HG02588 (cell line): ENCODE measurements at regions not wholly inside any gene's neighbourhood (a gene's known extent, or its start where the extent isn't known, plus 50 kb on each side); places are given as distances from the start of the nearest gene placed in this dataset.

ENCODE experiments used
- ATAC-seq: cut with Tn5 transposase; IDR thresholded peaks from one replicate; pipeline ENCODE4 v1.9.1; 2021; ENCODE audit warnings: mild to moderate bottlenecking, moderate library complexity; ENCODE audit not compliant: unreplicated experiment

DNA sequence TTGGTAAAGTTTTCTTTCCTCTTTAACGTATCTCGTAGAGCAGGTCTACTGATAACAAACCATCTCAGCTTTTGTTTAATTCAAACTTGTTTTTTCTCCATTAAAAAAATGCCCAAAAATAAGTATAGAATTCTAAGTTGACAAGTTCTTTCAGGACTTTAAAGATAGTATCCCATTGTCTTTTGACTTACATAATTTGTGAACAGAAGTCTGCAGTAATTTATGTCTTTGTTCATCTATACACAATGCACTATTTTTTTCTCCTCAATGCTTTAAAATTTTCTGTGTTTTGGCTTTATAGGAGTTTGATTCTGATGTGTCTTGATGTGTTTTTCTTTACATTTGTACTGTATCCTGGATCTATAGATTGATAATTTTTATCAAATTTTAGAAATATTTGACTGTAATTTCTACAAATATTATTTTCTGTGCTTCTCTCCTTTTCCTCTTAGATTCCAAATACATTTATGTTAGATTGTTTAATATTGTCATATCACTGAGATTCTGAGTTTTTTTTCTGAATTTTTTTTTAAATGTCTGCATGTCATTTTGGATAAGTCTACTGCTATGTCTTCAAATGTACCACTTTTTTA lies 143.3 kb downstream of the FTCDNL1 start:
- no peak for ATAC-seq

DNA sequence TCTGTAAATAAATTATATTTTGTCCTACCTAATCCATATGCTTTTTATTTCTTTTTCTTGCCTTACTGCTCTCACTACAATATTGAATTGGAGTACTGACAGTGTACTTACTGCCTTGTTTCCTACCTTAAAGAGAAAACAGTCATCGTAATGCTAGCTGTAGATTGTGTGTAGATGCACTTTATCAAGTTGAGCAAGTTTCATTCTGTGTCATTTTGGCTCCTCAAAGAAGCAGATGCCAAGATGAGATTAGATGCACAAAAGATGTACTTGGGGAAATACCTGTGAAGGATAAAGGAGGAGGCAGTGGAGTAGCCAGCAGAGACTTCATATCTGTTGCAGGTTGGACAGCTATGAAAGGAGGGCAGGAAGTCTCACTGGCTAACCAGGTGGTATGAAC lies 145.5 kb downstream of the FTCDNL1 start:
- ATAC-seq = no peak

DNA sequence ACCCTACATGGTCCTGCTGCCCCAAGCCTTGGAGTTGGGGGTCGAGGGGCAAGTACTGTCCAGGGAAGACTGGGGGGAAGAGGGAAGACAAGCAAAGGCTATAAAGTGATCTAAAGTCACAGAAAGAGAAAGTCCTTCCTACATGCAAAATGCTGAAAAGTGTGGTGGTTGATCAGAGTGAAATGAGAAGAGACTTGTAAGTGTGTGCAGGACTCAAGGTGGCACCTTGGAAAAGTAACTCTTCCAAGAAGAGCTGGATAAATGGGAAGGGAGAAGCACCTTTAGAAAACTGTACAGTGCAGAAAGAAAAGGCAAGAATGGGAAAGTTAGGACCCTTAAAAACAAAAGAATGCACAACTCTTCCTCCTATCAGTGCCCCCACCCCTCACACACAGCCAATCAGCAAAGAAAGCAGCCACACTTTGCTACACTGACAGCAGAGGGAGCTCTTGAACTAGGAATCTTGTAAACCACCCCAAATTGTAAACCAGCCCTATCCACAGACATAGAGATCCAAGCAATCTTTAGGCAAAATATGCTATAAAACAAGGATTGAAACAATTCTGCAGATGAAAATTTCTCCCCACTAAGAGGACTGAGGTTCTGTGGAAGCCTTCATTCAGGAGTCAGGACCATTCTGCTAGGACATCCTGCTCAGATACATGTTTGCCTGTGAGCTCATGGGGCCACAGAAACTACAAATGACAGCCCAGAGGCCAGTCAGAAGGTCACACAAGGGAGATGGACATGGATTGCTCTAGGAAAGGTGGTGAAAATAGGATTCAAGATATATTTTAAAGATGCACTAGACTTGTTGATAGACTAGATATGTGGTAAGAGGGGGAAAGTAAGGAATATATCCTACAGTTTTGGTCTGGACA lies 146.4 kb downstream of the FTCDNL1 start:
- no peak for ATAC-seq

DNA sequence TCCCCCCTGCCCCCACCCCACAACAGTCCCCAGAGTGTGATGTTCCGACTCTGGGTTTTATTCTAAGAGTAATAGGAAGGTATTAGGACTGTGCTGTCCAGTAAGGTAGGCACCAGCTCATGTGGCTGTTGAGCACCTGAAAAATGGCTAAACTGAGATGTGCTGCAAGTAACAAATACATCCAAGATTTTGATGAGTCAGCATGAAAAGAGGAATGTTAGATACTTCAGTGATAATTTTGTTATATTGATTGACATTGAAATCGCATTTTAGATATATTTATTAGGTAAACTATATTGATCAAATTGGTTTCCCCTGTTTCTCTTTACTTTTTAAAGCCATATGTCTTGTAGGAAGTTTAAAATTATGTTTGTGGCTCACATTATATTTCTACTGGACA lies 147.8 kb downstream of the FTCDNL1 start:
- no peak for ATAC-seq

DNA sequence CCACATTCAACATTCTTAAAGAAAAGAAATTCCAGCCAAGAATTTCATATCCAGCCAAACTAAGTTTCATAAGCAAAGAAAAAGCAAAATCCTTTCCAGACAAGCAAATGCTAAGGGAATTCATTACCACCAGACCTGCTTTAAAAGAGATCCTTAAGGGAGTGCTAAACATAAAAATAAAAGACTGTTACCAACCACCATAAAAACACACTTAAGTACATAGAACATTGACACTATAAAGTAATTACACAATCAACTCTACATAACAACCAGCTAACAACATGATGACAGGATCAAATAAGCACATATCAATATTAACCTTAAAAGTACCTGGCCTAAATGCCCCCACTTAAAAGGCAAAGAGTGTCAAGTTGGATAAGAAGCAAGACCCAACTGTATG lies 153.5 kb downstream of the FTCDNL1 start:
- ATAC-seq = no peak

- no peak for ATAC-seq
Measured at GRCh38 chr2:199696048-199696447, 154.9 kb downstream of the FTCDNL1 start.

DNA sequence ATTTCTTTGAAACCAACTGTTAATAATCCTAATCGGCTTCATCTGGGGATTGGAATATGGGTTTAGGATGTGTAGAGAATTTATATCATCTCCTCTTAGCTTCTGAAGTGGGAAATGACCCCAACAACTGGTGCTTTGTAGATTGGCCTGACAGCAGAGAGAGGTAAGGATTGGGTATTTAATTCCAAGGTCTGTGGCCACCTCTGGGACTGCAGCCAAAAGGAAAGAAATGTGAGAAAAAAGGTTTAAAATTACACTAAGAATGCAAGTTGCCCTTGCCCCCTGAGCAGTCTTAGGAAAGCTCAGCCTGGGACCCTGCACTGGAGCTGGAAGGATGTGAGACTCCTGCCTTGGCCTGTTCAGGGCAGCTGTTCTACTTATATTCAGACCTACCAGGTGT lies 157.1 kb downstream of the FTCDNL1 start:
- ATAC-seq = no peak

GRCh38 chr2:199692489-199692888 lies 158.5 kb downstream of the FTCDNL1 start:
- ATAC-seq = no peak

DNA sequence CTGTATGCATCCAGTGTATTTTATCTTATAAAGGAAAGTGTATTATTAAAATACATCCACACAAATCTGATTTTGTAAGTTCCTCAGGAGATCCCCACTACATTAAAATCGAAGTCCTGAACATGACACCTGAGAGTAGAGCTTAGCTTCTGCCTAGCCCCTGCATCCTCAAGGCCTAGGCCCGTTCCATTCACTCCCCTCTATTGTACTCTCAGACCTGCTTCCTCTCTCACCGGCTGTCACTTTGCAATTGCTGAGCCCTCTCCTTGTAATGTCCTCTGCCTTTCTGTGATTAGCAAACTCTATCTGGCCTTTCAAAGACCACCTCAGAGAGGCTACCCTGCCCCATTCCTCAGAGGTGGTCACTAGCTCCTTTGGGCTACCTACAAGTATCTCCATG lies 160.8 kb downstream of the FTCDNL1 start:
- ATAC-seq = no peak

- no peak for ATAC-seq
Measured at GRCh38 chr2:199685669-199686068, 165.3 kb downstream of the FTCDNL1 start.

DNA sequence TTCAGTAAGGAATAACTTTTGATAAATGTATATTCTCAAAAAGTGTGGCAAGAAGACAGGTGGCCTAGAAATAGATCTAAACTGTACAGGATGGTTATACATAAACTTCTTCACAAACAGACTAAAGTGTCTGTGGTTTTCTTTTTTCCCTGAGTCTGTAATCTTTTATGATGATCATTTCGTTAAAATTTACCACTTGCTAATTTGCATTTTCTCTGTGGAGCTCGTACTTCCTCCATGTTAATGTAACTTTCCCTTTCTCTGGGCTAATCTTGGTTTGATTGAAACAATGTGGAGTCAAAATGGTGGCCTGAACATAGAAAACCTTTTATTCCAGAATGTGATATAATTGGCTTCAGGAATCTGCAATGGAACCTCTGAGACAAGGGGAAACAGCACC lies 166.2 kb downstream of the FTCDNL1 start:
- ATAC-seq = no peak

GRCh38 chr2:199684168-199684567 lies 166.8 kb downstream of the FTCDNL1 start:
- ATAC-seq = no peak

DNA sequence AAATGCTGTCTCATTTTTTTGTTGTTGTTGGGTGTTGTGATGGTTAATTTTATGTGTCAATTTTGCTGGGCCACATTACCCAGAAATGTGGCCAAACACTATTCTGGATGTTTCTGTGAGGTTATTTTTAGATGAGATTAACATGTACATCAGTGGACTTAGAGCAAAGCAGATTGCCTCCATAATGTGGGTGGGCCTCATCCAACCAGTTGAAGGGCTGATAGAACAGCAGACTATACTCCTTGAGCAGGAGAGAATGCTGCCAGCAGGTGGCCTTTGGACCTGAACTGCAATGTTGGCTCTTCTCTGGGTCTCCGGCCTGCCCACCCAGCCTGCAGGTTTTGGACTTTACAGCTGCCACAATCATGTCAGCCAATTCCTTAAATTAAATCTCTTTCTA lies 169.0 kb downstream of the FTCDNL1 start:
- no peak for ATAC-seq

DNA sequence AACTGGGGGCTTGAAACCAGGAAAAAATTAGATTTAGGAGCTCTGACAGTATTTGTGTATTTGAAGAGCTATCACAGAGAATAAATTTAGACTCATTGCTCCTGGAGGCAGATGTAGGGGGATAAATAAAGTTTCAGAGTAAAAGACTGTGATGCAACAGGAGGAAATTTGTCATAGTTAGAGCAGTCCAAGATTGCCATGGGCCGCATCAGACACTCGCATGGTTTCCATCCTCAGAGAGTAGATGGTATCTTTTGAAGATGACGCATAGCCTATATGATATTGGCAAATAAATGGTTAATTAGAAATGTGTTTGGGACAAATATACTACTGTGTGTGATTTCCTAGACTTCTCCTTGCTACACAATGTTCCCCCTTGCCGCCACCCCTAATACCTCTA lies 170.5 kb downstream of the FTCDNL1 start:
- ATAC-seq = no peak

DNA sequence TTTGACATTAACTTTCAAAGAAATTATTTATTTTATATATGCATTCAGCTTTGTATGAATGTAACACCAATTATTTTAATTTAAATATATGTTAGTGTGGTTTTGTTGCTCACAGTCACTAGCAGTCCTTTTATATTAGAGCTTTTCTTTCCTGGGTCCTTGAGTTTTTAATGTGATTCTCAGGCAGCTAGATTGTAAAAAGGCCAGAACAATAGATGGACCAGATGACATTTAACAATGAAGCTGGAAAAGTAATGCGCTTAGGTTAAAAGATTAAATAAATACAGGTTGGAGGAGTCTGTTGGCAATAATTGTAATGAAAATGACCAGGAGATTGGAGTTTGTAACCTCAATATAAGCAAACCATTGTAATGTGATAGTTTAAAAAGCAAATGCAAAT lies 171.1 kb downstream of the FTCDNL1 start:
- no peak for ATAC-seq

DNA sequence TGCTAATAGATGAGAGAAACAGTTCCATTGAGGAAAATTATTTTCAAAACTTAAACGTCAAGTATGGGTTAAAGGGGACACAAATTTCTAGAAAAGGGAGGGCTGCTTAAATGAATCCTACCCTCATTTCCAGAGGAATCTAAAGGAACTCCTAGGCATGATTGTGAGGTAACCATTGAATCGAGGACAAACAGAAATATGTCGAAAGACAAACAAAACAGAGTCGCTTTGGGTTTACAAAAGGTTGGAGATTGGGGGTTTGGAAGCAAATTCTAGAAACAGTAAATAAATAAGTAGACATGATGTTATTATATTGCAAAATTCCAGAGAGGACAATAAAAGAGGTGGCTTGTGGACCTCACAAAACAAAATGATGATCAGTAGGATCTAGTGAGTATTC lies 173.1 kb downstream of the FTCDNL1 start:
- no peak for ATAC-seq

- no peak for ATAC-seq
Measured at GRCh38 chr2:199668645-199669044, 182.3 kb downstream of the FTCDNL1 start.

DNA sequence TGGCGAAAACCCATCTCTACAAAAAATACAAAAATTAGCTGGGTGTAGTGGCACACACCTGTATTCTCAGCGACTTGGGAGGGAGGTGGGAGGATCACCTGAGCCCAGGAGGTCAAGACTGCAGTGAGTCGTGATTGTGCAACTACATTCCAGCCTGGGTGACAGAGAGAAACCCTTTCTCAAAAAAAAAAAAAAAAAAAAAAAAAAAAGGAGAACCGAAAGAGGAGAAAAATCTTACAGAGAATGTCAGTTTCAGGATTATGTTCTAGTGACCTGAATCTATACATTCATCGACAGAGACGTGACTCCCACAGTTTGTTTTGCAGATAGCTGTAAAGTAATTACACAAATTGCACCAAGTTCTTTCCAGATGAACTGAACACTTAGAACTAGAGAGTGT lies 187.8 kb downstream of the FTCDNL1 start:
- peak; percentile 72 for ATAC-seq

- ATAC-seq = no peak
Measured at GRCh38 chr2:199662255-199662654, 188.7 kb downstream of the FTCDNL1 start.

DNA sequence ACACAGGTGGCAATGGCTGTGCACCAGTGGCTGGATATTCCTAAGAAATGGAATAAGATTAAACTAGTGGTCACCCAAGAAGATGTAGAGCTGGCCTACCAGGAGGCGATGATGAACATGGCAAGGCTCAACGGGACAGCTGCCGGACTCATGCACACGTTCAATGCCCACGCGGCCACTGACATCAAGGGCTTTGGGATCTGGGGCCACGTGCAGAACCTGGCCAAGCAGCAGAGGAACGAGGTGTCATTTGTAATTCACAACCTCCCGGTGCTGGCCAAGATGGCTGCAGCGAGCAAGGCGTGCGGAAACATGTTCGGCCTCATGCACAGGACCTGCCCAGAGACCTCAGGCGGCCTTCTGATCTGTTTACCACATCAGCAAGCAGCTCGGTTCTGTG lies 190.8 kb downstream of the FTCDNL1 start:
- no peak for ATAC-seq

- no peak for ATAC-seq
Measured at GRCh38 chr2:199659207-199659606, 191.8 kb downstream of the FTCDNL1 start.

- ATAC-seq = peak; percentile 92
Measured at GRCh38 chr2:199646439-199646838, 188.7 kb upstream of the SATB2 start.

- no peak for ATAC-seq
Measured at GRCh38 chr2:199631129-199631528, 173.4 kb upstream of the SATB2 start.
